PC-9 (cell line): ENCODE measurements at regions not wholly inside any gene's neighbourhood (a gene's known extent, or its start where the extent isn't known, plus 50 kb on each side); places are given as distances from the start of the nearest gene placed in this dataset.

Experiments used
- BruUV-seq: library from RNA; stranded (reverse); fragments of 400-500 nt; replicated peaks from 2 replicates; lab custom pipeline; 2021; lab: Mats Ljungman, UMichigan
- CTCF ChIA-PET: fragments of 300-600 bp; sonication (Branson Sonifier 250); formaldehyde crosslinking; loops from one replicate; lab custom pipeline; 2022; ENCODE audit warnings: antibody characterized with exemption; lab: Charles Lee
- POLR2A ChIA-PET: fragments of 300-600 bp; sonication (Branson Sonifier 250); formaldehyde crosslinking; loops from one replicate; lab custom pipeline; 2022; ENCODE audit warnings: antibody characterized with exemption; ENCODE audit not compliant: unreplicated experiment; lab: Charles Lee
- DNase-seq, 2 experiments: peaks; one replicate each; pipeline versions ENCODE4 v3.0.0 to v3.0.0-alpha.2; 2015 to 2022; ENCODE audit warnings: mixed read lengths in 1 of 2
- H2AFZ ChIP-seq: fragments of 200-600 bp; sonication (generic); 2 replicates; pipeline ENCODE4 v1.8.1; 2017; ENCODE audit warnings: antibody characterized with exemption
- H3F3A ChIP-seq: fragments of 200-600 bp; sonication (generic); 2 replicates; pipeline ENCODE4 v1.8.1; 2017; ENCODE audit warnings: antibody characterized with exemption, mild to moderate bottlenecking, low read depth; ENCODE audit not compliant: insufficient read depth
- H3K27ac ChIP-seq: fragments of 200-600 bp; sonication (generic); 2 replicates; pipeline ENCODE4 v1.6.1; 2016; ENCODE audit warnings: mixed run types
- H3K27me3 ChIP-seq: fragments of 200-600 bp; sonication (generic); 2 replicates; pipeline ENCODE4 v1.6.1; 2016; ENCODE audit warnings: low read depth, mixed run types; ENCODE audit not compliant: insufficient read depth
- H3K36me3 ChIP-seq: fragments of 200-600 bp; sonication (generic); 2 replicates; pipeline ENCODE4 v1.6.1; 2016; ENCODE audit warnings: low read depth, mixed run types
- H3K4me1 ChIP-seq: fragments of 200-600 bp; sonication (generic); replicated peaks from 2 replicates; pipeline ENCODE4 v1.6.1; 2016; ENCODE audit warnings: mixed run types; ENCODE audit not compliant: insufficient read depth
- H3K4me2 ChIP-seq: fragments of 200-600 bp; sonication (generic); 2 replicates; pipeline ENCODE4 v1.6.1; 2017; ENCODE audit warnings: mixed run types
- H3K4me3 ChIP-seq: fragments of 200-600 bp; sonication (generic); 2 replicates; pipeline ENCODE4 v1.6.1; 2016; ENCODE audit warnings: mixed run types
- H3K79me2 ChIP-seq: fragments of 200-600 bp; sonication (generic); 2 replicates; pipeline ENCODE4 v1.6.1; 2017; ENCODE audit warnings: low read depth, mixed run types
- H3K9me2 ChIP-seq: fragments of 200-600 bp; sonication (generic); 2 replicates; pipeline ENCODE4 v1.8.1; 2017; ENCODE audit warnings: mild to moderate bottlenecking; ENCODE audit not compliant: insufficient read depth
- H3K9me3 ChIP-seq: fragments of 200-600 bp; sonication (generic); 2 replicates; pipeline ENCODE4 v1.8.1; 2016; ENCODE audit warnings: low read depth; ENCODE audit not compliant: insufficient read depth
- H4K20me1 ChIP-seq: fragments of 200-600 bp; sonication (generic); 2 replicates; pipeline ENCODE4 v1.8.1; 2017; ENCODE audit not compliant: insufficient read depth
- EZH2 ChIP-seq: fragments of 200-600 bp; sonication (generic); IDR thresholded peaks from 2 replicates; pipeline ENCODE4 v1.8.0; 2017; ENCODE audit warnings: antibody characterized with exemption, low read depth
- intact Hi-C: fragments of 100-400 bp; cut with micrococcal nuclease; formaldehyde crosslinking; loops from one replicate; pipeline ENCODE4 v1.10.0; 2022; ENCODE audit not compliant: unreplicated experiment
- TF ChIP-seq, protein P1 (sequence below): fragments of 200-600 bp; sonication (generic); conservative IDR thresholded peaks from 2 replicates; pipeline ENCODE4 v1.6.1; 2017; ENCODE audit warnings: mixed run types, antibody characterized with exemption, mild to moderate bottlenecking, moderate library complexity

DNA sequence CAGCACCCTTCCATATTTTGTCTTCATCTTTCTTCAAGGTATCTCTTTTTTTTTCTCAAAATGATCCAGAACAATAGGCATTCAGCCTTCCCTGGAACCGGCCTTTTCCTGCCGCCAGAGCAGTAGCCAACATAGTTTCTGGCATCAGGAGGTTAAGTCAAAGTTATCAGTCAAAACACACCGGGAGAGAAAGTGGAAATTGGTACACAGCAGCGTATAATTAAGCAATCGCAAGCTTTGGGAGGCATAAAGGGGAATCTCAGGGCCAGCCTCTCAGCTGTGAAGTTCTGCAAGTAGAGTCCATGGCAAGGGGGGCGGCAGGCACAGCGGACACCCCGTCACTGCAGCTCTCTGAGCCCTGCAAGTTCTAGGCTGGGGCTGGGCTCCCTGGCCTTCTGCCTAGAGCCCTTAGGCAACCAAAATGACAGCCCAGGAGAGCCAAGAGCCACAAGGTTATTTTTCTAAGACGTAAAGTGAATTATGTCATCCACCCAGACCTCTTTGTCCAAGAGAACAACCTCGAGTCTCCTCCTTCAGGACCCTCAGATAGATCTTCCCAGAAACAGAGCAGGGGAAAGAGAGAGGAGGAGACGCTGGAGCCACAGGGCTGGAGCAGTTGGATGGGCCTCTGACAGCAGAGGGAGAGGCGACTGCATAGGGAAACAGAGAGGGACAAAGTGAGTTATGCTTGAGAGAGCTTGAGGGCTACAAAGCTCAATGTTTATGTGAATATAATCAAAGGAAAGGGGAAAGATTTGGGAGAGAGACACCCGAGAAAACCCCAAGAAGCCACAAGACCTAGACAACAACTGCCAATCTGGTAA, 114.7 kb downstream of the BCL2L11 start:
- Histone ChIP-seq H3K4me1 (no peaks in the 10 kb centered on the region), H3K9me3 (peaks cover 5% of the 10 kb centered on the region; the same call in 1 of the 2 replicates), H3K4me2 (no peak overlapping the region), H3K4me3 (no peak overlapping the region), H3K36me3 (no peaks in the 10 kb centered on the region), H3K27ac (no peak overlapping the region), H3K9me2 (no peaks in the 10 kb centered on the region), H3F3A (no peaks in the 10 kb centered on the region), H3K79me2 (no peaks in the 10 kb centered on the region), H3K27me3 (no peaks in the 10 kb centered on the region), H4K20me1 (no peaks in the 10 kb centered on the region), H2AFZ (no peak overlapping the region)
- ChIA-PET CTCF (no interaction called here), POLR2A (no interaction called here)
- intact Hi-C loops, result no loop called here
- DNase-seq, result no peak
- TF ChIP-seq EZH2, result no peak
- TF ChIP-seq, protein P1, sequence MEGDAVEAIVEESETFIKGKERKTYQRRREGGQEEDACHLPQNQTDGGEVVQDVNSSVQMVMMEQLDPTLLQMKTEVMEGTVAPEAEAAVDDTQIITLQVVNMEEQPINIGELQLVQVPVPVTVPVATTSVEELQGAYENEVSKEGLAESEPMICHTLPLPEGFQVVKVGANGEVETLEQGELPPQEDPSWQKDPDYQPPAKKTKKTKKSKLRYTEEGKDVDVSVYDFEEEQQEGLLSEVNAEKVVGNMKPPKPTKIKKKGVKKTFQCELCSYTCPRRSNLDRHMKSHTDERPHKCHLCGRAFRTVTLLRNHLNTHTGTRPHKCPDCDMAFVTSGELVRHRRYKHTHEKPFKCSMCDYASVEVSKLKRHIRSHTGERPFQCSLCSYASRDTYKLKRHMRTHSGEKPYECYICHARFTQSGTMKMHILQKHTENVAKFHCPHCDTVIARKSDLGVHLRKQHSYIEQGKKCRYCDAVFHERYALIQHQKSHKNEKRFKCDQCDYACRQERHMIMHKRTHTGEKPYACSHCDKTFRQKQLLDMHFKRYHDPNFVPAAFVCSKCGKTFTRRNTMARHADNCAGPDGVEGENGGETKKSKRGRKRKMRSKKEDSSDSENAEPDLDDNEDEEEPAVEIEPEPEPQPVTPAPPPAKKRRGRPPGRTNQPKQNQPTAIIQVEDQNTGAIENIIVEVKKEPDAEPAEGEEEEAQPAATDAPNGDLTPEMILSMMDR, result no peak
- no TSS peak for BruUV-seq

DNA sequence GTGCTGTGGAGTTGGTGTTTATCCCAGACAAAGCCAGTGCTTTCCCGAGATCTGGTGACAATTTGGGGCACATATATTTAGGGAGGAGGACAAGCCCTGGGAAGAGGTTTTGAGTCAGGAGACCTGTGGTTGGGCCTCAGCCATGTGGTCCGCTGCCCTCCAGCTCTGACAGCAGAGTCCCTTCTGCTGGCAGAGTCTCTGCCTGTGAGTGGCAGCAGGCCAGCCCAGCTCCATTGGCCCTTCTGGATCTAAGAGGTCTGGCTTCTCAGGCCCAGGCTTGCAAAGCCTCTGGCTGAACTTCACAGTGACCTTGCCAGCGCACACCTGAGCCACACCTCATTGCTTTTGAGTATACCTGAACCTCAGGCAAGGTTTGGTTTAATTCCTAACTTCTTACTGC, 115.3 kb downstream of the BCL2L11 start:
- DNase-seq, result peak in 1 of 2 experiments; percentile 19
- H3K4me2 ChIP-seq, result no peak overlapping the region
- no peaks in the 10 kb centered on the region for H3F3A ChIP-seq
- H4K20me1 ChIP-seq, result no peaks in the 10 kb centered on the region
- H3K4me1 ChIP-seq, result no peaks in the 10 kb centered on the region
- intact Hi-C loops, result no loop called here
- no peak overlapping the region for H3K4me3 ChIP-seq
- no TSS peak for BruUV-seq
- no peaks in the 10 kb centered on the region for H3K27me3 ChIP-seq
- no peaks in the 10 kb centered on the region for H3K79me2 ChIP-seq
- no peak overlapping the region for H2AFZ ChIP-seq
- TF ChIP-seq, protein P1, result no peak
- no peak overlapping the region for H3K27ac ChIP-seq
- peaks cover 5% of the 10 kb centered on the region; the same call in 1 of the 2 replicates for H3K9me3 ChIP-seq
- ChIA-PET CTCF (no interaction called here), POLR2A (no interaction called here)
- no peaks in the 10 kb centered on the region for H3K9me2 ChIP-seq
- H3K36me3 ChIP-seq, result no peaks in the 10 kb centered on the region

DNA sequence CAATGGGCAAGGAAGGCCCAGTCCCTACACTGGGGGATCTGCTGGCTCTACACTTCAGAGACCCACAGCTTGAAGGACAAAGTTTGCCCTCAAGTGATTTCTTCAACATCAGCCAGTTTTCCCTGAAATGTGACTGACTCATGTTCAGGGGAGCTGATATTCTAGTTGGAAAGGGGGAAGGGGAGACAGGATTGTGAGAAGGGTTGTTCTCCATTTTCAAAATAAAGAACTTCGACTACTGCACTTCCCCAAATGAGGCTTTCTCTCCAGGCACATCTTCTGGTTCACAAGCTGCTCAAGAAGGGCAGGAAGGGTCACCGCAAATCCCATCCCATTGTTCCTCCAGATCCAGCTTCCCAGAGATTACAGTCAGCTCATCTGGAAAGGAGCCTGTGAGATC, 117.6 kb downstream of the BCL2L11 start:
- no peaks in the 10 kb centered on the region for H3K9me2 ChIP-seq
- no peaks in the 10 kb centered on the region for H3K79me2 ChIP-seq
- H4K20me1 ChIP-seq, result no peaks in the 10 kb centered on the region
- H3K9me3 ChIP-seq, result no peaks in the 10 kb centered on the region
- ChIA-PET CTCF (no interaction called here), POLR2A (interaction anchor here (0.7 kb wide), 1 partner anchor 33 kb away, joined by 3 read pairs; no protein-coding TSS in a partner anchor)
- H2AFZ ChIP-seq, result no peak overlapping the region
- TF ChIP-seq EZH2, result no peak
- TF ChIP-seq, protein P1, result no peak
- H3K4me1 ChIP-seq, result no peaks in the 10 kb centered on the region
- no peak overlapping the region for H3K4me2 ChIP-seq
- H3K27ac ChIP-seq, result no peak overlapping the region
- no TSS peak for BruUV-seq
- no peak for DNase-seq
- H3F3A ChIP-seq, result no peaks in the 10 kb centered on the region
- H3K36me3 ChIP-seq, result no peaks in the 10 kb centered on the region
- H3K27me3 ChIP-seq, result no peaks in the 10 kb centered on the region
- no peak overlapping the region for H3K4me3 ChIP-seq
- intact Hi-C loops, result no loop called here
